NCI-H774 (cell line): ENCODE measurements at regions not wholly inside any gene's neighbourhood (a gene's known extent, or its start where the extent isn't known, plus 50 kb on each side); places are given as distances from the start of the nearest gene placed in this dataset.

ENCODE experiments used
- DNase-seq: peaks from one replicate; lab custom pipeline; 2025; lab: John Stamatoyannopoulos, UW

DNA sequence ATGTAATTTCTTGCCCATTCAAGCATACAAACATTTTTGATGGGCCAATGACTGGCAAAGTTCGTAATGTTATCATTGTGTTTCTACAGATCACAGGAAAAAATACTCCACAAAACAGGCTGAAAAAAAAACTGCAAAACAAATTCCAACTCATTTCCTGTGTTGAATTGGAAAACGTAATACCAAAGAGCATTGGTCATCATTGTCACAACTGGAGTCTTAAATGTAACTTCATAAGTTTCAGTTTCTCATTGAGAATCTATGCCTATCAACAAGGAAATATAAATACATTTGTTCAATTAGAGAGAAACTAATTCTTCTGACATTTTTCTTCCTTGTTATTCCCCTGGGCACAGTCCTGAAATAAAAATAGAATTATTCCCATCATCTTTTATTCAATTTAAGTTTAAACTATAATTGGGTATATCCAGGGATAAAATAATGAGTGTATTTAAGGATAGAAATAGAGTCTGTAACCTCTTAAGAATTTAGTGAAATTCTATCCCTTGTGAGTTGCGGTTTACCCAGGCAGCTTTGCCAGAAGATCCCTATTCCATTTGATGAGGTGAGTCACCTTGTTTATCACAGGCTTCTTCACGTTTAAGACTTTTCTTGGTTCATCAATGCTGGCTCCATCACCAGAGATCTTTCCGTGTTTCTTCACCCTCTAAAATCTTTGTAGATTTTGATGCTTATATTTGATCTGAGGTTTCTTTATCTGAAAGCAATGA lies 112.7 kb upstream of the ITGA1 start:
- DNase-seq = no peak

DNA sequence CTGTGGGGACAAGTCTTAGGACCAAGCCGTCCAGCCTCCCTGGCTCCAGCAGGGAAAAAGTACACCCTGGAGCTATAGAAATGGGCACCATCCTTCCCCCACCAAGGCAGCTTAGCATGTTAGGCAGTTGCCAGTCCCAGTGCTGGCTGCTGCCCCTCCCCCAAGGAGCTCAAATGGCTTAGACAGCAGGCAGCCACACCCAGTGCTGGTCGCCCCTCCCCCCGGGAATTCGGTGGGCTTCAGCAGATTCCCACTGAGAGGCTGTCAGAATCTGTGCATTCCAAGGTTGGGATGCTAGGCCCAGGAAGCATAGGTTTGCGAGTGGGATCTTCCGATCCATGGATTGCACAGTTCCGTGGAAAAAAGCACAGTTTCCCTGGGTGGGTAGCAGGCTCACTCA lies 105.2 kb upstream of the ITGA1 start:
- no peak for DNase-seq

DNA sequence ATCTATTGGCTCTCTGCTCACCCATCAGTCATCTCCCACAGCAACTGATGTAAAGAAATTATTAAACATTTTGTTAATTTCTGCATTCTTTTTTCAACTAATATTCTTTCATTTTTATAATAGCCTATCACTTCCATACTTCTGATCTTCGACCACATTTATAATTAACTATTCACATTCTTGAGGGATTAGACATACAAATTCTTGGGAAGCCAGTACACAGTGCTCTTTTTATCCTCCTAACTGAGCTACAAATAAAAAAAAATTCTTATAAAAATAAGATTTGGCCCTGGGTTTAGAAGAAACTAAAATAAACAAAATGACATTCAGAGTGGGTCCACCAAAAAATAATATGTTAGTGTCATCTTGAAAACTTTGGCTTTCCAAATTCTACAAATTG lies 103.7 kb upstream of the ITGA1 start:
- no peak for DNase-seq

DNA sequence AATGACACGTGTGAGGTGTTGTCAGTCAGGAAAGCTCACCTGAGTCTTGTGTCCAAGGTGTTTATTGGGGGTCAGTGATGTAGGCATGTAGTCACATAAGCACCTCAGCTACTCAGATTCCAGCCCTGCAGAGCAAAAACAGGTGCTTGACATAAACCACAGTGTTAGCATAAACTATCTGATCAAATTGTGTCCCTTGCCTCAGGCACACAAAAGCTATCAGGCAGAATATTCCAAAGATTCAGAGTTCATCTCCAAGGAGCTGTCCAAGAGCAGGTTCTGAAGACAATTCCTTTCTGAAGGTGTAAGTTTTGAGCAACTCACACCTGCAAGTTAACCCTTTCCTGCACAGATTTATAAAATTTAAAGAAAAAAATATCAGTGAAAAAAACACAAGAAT lies 102.2 kb upstream of the ITGA1 start:
- no peak for DNase-seq

DNA sequence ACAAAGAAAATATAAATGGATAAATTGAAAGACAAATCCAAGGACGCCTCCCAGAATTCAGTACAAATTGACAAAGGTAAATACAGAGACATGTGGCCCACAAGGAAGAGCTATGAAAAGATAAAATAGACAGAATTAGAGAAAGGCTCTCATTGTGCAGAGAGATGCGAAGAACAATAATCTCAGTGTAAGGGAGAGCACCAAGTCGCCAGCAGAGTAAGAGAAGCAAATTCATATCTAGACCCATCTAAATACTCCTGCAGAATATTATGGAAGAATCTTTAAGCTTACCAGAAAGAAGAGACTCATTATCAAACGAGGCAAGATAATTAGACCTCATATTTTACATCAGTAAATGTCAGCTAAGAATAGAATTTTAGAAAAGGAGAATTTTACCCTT lies 101.7 kb upstream of the ITGA1 start:
- no peak for DNase-seq

DNA sequence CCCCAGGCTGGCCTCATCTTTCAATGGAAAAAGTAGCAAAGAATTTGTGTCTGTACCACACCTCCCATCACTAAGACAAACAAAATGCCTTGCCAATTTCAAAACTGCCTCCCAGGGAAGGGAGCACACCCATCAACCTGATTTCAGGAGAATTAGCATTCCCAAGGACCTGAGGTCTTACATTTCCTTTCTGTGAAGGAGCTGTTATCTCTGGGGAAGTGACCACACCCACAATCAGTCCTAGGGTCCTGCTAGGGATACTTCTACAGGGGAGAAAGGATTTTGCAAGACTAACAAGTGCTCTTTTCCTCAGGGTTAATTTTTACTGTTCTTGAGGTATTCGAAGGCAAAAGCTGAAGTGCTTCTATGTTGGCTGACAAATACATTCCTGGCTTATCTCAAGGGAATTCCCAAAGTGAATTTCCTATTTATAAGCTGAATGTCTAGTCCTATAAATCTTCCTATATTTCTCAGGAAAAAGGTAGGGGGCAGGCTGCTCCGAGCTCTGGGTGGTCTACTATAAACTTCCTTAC lies 97.4 kb upstream of the ITGA1 start:
- no peak for DNase-seq

DNA sequence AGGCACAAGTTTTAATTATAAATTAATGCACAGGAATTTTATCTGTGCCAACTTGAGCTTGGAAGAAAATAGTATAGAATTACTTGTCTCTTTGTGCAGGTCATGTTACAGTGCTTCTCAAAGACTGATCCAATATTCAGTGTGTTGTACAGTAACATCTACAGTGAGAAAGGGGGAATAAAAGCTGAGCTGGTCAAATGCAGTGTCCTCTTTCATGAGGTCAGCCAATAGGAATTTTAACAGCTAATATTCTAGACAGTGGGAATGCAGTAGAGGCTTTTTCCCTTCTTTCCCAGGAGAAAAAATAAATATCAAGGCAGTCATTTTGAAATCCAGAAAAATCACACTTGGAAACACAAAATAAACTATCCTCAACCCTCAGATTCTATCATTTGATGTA lies 95.7 kb upstream of the ITGA1 start:
- no peak for DNase-seq

DNA sequence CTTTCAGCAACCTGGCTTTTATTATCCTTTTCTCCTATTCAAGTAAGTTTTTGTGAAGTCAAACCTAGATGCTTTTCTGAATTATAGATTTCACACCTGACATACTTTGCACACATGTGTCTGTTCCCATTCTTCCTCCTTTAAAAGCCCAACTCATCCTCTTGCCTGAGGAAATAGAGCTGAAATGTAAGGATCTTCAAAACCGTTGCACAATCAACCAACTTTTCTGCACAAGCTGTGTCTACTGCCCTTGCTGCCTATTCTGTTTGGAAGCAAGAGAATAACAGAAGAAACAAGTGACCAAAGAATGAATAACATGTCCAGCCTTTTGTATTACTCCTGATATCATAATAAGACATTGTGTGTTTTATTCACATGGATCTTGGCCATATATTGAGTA lies 95.1 kb upstream of the ITGA1 start:
- no peak for DNase-seq

DNA sequence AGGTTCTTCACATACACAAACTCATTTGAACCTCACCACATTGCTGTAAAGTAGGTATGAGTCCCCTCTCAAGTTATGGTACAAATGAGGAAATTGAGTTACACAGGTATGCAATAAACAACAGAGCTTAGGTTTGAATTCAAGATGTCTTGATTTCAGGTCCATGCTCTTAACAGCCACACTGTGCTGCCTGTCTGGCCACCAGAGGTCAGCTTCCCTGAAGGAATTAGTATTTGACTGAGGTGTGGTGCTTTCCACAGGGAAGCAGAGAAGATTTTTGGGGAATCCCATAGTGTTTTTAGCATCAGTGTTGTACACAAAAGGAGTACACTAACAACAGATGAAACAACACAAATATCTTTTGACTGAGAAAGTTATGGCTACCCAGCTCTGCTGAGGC lies 94.4 kb upstream of the ITGA1 start:
- peak; percentile 25 for DNase-seq

DNA sequence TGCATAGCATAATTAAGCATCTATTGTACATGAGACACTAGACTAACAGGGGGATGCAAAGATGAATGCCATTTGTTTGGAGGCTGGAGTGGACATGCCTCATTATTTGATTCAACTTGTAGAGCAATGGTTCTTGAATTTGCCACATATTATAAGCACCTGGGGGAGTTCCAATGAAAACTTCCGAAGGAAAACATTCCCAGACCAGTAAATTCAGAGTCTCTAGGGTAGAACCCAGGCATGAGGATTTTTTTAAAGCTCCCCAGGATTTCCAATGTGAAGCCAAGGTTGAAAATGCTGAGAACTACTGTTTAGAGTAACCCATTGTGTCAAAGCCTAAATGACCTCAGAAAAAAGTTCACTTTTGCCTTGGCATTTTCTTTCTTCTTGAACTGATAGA lies 93.9 kb upstream of the ITGA1 start:
- DNase-seq = no peak

DNA sequence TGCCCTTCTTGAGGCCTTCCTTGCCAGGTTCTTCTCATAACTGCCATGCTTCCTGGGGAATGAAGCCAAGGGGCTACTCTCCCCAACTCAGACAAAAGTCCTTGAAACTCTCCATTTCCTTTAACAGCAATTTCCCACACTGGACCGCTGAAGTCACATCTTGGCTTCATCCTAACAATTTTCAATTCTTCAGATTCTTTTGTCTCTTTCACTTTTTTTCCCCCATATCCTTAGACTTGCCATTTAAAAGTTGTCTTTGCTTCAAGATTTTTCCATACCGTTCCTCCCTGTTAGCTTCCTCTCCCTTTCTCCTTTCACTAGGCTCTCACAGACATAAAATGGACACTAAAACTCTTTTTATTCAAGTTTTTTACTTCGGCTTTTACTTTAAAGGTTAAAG lies 93.1 kb upstream of the ITGA1 start:
- DNase-seq = no peak

DNA sequence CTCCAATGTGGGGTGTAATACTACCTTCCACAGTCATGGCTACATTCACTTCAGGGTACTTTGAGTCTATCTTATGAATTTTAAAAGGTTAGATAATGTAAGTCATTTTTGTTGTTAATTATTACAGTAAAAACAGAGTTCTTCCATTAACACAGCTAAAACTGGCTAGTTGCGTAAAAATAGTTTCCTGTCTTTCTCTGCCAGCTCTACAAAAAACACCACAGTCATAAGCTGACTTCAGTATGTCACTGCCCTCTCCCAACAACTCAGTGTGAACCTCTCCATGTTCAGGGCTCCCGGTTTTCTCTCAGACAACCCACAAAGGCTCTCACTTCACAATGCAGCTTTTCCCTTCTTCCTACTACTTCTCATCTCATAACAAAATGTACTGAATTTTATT lies 84.8 kb upstream of the ITGA1 start:
- DNase-seq = no peak

DNA sequence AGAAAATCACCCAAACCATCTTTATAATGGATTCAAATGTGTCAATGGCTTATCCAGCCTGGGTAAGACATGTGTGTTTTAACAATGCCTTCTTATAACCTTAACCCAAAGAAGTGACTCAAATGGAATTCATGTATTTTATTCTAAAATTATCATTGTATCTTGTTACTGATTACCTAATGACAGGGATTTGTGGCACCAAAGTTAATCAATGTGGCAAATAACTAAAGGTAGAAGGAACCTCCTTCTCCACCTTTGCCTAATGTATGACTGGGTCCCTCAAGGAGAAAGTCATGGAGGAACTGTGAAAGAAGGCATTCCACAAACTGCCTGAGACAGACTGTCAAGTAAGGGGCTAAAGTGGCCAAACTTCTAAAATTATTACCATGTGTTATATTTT lies 84.4 kb upstream of the ITGA1 start:
- no peak for DNase-seq

DNA sequence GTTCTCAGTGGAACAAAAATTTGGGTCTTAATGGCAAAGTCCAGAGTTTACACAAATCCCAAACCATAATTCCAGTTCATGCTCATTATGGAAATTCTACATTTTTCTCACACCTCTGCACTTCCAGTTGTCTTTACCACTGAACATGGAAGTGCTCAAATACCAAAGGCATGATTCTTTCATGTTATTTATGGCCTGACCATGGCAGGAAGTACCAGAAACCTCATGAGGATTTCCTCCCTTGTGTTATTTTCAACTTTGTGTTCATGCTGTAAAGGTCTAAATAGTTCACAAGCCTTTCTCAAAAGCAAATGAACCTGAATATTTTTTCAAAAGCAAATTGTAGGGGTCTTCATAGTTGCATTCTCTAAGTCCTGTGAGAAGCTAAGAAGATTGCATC lies 82.0 kb upstream of the ITGA1 start:
- DNase-seq = no peak

DNA sequence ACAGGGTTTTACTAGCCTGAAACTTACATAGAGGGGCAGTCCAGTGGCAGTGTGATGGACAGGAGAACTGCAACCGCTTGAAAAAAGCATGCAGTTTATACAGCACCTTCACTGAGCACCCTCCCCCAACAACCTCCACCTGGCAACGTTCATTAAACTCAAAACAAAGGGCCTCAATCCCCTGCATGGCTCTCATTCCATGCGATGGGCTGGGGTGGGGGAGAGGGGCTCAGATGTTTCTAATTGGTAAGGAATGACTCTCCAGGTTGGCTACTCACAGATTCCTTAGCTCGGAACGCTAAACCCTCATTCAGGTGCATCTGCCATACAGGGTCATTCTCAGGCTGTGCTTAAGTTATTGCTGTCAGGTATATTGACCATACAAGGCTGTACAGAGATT lies 80.9 kb upstream of the ITGA1 start:
- DNase-seq = no peak

DNA sequence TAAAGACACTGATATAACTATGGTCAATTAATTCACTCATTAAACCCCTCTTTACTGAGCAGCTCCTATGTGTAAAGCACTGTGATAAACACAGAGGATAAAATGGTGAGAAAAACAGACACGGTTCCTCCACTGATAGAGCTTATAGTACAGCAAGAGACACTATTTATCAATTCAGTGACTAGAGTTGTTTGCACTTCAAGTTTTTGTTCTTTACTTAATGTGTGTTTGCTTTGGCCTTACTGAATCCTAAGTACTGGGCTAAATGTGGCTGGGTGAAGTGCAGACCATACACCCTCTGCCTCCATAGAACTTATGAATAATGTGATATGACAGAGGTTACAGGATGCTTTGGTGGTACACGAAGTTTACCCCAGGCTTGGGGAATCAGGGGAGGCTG lies 80.1 kb upstream of the ITGA1 start:
- no peak for DNase-seq

DNA sequence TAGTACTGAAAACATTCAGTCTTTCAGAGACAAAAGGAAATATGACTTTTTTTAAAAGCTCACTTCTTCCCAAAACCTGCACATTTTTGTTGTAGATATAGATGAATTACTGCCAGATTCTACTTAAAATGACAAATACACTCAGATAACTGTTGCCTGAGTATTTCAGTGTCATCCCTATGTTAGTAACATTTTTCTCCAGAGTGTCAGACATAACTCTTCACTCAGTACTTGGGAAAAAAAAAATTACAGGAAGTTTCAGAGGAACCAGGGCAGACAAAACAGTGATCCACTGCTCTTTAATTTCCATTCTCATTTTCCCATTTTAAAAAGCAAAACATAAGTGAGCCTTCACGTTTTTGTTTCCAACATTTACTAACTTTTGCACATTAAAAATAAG lies 79.3 kb upstream of the ITGA1 start:
- no peak for DNase-seq

DNA sequence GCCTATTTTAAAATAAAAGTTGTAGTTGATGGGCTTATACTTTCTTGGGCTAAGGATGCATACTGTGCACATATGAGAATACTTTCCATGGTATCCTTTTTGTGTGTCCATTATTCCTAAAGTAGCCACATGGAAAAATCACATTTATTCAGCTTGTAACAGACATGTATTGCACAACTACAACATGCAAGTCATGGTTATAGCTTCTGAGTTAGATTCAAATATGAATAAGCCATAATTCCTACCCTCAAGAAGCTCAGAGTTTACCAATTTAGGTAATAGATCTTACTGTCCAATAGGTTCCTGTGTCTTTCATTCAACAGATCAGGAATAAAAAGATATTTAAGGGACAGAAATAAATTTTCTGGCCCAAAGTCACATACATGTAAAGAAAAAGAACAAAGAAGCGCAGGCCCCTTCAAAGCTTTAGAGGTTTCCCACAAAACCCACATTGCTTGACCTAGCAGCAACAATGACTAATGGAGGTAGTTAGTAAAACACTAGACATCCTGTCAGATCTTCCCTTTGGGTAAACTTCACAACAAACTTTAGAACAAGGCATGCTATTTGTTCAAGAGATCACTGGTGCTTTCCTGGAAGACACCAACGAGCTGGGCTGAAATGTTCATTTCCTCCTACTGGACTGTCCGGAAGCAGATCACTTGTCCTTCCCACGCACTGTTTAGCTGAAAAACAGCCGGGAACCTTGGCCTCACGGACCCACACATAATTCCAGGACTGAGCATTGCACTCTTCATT lies 78.4 kb upstream of the ITGA1 start:
- no peak for DNase-seq

DNA sequence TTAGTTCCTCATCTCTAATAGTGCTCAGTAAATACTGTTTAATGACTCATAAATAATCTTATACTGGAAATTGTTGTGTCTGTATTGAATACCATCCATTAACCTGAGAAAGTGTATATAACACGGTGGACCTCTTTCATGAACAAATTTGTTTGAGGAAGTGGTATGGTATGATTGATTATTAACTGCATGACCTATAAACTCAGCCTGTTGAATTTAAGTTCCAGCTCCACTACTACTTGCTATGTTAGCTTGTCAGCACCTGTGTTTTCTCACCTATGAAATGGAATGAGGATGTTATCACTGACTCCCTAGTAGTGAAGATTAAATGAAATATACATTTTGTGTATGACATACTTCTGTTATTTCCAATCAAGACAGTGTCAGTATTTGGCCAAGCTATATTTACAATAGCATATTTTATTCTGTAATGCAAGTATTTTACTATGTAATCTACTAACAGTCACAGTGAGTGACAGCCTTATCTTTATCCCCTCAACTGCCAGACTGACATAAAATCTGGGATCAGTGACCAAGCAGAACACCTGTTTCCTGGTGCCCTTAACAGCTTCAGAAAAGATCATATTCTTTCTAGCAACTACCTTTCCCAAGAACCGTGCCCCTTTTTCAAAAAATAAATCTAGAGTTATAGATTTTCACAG lies 77.3 kb upstream of the ITGA1 start:
- peak; percentile 19 for DNase-seq

DNA sequence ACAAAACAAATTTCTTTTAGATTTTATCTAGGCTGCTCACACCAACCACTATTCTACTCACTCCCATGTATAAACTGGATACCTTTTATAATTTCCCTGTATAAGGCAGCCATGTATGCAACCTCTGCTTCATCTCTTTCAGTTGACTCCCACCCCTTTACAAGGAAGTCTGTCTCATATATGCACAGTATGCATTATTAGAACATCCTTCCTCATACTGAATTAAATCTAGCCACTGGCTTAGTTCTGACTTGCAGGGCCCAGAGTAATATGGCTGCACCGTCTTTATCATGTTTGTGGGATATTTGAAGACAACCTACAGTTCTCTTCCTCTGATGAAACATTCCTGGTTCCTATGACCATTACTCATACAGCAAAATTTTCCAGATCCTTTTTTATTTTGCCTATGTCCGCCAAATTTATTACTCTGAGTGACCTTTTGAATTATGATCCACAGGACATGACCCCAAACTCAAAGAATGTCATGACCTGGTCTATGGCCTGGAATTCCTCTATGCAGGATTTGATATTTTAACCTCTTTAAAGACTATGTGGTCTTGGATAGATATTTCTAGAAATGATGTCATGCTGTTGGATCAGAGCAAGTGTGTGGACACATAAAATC lies 76.6 kb upstream of the ITGA1 start:
- no peak for DNase-seq

DNA sequence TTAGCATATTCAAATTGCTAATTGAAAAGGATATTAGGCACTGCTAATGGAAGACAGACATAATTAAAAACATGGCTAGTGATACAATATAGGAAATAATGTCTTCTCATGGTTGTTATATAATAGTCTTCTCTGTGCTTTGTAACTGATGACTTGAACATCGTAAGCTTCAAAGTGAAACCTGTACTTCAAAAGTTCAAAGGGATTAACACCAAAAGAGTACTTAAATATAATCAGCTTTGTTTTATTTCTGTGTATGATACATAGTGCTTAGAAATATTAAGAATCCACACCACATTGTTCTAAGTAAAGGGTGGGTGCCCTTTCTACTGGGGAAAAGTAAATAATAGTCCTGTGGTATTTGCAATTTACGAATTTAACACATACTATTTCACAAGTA lies 75.4 kb upstream of the ITGA1 start:
- no peak for DNase-seq

DNA sequence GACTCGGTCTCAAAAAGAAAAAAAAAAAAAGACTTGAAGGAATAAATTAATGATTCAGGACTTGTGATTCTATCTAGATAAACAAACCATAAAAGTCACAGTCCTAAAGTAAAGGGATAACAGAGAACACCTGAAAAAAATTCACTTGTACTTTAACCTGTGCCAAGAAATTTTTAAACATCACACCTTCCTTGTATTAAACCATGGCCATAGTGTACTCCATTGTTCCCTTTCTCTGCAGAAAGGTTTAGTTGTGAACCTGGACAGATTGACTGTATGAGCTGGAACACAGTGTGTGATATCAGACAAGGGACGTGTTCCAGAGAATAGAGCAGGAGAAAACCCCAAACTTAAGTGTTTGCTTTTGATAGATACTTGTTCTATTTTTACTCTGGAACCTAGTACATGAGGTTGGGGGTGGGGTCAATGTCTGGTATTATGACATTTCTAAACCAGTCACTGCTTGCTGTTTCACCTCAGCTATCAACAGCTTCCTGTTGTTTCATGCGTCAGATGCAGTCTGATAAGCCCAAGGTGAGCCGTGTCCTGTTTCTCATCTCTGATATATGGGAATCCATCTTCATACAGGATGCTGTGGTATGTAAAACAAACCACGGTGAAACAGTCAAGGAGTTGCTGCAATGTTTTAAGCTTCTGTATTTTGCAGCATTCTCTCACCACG lies 62.5 kb upstream of the ITGA1 start:
- DNase-seq = peak; percentile 91
